GM18511 (cell line): ENCODE measurements at regions not wholly inside any gene's neighbourhood (a gene's known extent, or its start where the extent isn't known, plus 50 kb on each side); places are given as distances from the start of the nearest gene placed in this dataset.
"Not testable (repeated sequence)": the region's sequence is repeated elsewhere in the genome, so short reads cannot be mapped to it uniquely, and the experiment has no call there.

Experiments
- ATAC-seq: cut with Tn5 transposase; IDR thresholded peaks from one replicate; pipeline ENCODE4 v1.9.1; 2021; ENCODE audit warnings: mild to moderate bottlenecking, moderate library complexity; ENCODE audit not compliant: unreplicated experiment

- peak; percentile 27 for ATAC-seq
Measured at GRCh38 chr15:30195355-30196008, 60.6 kb downstream of the GOLGA8T start.

GRCh38 chr15:30196009-30196375, 61.1 kb downstream of the GOLGA8T start:
- ATAC-seq = peak; percentile 58

DNA sequence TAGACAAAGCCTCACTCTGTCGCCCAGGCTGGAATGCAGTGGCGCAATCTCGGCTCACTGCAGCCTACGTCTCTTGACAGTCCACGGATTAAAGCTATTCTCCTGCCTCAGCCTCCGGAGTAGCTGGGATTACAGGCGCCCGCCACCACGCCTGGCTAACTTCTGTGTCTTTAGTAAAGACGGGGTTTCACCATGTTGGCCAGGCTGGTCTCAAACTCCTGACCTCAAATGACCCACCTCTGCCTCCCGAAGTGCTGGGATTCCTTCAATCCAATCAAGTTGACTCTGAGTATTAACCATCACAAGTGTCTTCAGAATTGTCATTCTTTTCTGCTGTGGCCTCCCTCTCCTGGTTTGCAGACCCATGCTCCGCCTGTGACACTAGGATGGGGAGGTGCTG, 61.9 kb downstream of the GOLGA8T start:
- ATAC-seq = not testable (repeated sequence)

GRCh38 chr15:30201517-30201916, 66.7 kb downstream of the GOLGA8T start:
- ATAC-seq = not testable (repeated sequence)

- ATAC-seq = not testable (repeated sequence)
Measured at GRCh38 chr15:30213733-30214132, 78.9 kb downstream of the GOLGA8T start.

DNA sequence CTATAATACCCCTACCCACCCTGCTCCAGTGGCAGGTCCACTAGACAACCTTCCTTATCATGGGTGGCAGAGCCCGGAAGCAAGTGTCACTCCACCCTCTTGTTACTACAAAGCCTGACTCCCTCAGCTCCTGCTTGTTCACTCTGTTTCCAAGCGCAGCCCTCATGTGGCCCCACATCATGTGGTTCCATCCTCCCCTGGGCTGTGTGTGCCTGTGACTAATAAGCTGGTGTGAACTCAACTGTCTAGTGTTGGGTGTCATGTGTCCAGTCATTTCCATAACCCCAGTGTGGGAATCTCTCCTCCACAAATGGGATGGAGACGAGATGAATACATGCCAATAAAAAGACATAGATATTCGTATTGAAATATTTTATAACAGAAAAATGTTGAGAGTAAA, 87.0 kb downstream of the GOLGA8T start:
- not testable (repeated sequence) for ATAC-seq

GRCh38 chr15:30222798-30223591, 88.1 kb downstream of the GOLGA8T start:
- not testable (repeated sequence) for ATAC-seq

- not testable (repeated sequence) for ATAC-seq
Measured at GRCh38 chr15:30225233-30225891, 90.5 kb downstream of the GOLGA8T start.

DNA sequence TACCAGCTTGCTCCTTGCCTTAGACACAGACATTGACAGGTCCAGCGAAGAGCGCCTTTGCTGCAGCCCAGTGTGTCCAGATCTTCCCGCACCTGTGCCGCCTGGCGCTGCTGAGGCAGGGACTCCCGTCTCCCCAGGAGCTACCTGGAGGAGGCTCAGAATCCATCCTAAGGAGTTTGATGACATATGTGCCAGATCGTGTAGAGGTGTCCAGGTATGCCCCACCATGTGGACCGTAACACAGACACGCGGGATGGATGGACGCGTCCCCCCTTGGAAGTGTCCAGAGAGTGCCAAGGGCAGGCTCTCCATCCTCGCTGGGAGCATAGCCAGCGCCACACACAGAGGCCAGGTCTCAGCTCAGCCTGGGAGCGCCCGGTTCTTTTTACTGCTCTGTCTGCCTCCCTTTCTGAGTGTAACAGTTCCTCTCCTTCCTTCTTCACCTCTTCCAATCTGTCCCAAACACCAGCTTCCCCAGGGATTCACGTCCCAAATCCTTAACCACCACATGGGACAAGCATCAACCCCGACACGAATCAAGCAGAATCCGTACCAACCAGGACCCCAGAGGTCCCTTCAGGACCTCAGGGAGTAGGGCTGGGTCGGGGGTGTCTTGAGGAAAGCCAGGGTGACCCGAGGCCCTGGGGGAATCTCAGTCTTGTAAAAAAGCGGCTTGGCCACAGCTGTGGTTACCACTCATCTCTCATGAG, 126.7 kb downstream of the GOLGA8T start:
- not testable (repeated sequence) for ATAC-seq

DNA sequence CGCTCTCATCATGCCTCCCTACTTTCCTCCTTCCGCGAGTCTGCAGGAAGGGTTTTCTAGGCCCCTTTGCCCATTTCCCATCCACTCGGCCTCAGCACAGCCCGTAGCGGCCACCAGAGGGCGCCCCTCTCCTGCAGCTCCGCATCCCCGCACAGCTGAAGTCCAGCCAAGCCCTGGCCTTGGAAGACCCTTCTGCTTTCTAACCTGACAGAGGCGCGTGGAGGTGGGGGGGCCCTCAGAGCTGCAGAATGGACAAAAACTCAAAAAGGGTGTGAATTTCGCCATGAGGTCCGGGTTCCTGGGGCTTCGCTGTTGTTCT, 127.2 kb downstream of the GOLGA8T start:
- ATAC-seq = not testable (repeated sequence)

DNA sequence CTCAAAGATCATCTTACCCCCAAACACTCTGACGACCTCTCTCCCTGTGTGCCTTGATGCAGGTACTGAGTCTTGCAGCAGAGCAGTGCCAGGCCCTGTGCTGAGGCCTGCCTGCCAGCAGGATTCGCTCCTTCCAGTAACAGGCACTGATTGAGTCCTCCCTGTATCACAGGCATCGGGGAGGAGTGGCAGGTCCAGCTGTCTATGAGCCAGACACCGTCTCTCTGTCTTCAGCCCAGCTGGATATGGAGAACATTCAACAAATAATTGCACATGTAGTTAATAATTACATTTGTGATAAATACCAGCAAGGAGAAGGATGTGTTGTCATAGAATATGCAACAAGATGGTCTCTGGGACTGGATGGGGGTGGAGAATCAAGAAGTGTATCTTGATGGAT, 129.1 kb downstream of the GOLGA8T start:
- ATAC-seq = not testable (repeated sequence)

DNA sequence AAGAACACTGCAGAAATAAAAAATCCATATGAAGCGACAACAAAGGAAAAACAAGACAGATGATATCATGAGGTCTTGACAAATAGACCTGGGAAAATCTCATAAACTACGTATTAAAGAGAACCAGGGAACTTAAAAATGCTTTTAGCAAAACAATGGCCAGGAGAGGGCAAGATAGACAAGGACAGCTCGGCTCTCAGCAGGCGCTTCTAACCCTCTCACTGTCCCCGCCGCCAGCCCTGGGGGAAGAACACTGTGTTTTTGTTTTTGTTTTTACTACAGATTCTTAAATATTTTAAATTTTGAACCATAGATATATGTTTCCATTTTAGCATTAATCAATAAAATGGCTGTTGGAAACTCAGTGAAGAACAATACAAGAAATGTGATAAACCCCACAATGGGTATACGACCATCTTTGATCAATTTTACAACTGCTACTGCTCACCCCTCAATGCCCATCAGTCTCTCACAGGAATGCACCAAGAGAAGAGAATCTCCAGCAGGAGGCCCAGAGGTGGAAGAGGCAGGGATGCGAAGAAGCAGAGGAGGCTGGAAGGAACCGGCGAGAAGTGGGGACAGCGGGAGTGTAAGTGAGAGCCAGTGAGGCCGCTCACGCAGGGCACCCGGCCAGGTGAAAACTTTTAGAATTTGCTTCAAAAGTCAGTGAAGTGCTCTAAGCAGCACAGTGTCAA, 98.0 kb downstream of the CHRFAM7A start:
- not testable (repeated sequence) for ATAC-seq

DNA sequence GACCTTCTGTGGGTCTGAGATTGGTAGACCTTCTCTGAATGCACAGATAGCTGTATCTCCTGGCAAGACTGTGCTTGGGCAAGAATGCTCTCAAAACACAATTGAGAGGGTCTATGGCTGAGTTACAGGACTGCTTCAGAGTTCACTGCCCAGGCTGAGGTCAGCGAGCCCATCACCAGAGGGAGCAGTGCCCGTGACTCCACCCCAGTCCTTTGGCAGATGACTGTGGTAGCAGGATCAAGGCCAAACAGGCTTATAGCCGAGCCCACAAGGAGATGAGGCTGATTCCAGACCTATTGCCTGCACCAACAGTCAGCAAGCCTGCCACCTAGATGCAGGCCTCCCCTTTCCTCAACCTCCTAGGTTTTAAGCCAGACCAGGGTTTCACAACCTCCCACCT, 89.4 kb downstream of the CHRFAM7A start:
- ATAC-seq = not testable (repeated sequence)
